Fibroblast of lung (primary cell): ENCODE measurements at regions not wholly inside any gene's neighbourhood (a gene's known extent, or its start where the extent isn't known, plus 50 kb on each side); places are given as distances from the start of the nearest gene placed in this dataset.
A peak's percentile ranks its signal among the peaks of the same experiment; 100 is the strongest.

Experiments used
- DNase-seq, 2 donors: peaks; one replicate each; pipeline versions ENCODE4 v3.0.0 to v3.0.0-alpha.2; 2010; ENCODE audit warnings: low read depth in 2 of 2
- H2AFZ ChIP-seq: 2 replicates; pipeline ENCODE4 v1.5.1; 2012; ENCODE audit warnings: low read length, control low read depth, inconsistent platforms
- H3K27ac ChIP-seq: 2 replicates; pipeline ENCODE4 v1.5.1; 2011; ENCODE audit warnings: low read length, control low read depth; ENCODE audit not compliant: insufficient read depth
- H3K27me3 ChIP-seq: 2 replicates; pipeline ENCODE4 v1.5.1; 2011; ENCODE audit warnings: mild to moderate bottlenecking, low read length; ENCODE audit not compliant: control insufficient read depth, insufficient read depth
- H3K36me3 ChIP-seq: 2 replicates; pipeline ENCODE4 v1.5.1; 2011; ENCODE audit warnings: low read length; ENCODE audit not compliant: control insufficient read depth, insufficient read depth
- H3K4me1 ChIP-seq: 2 replicates; pipeline ENCODE4 v1.5.1; 2011; ENCODE audit warnings: low read length; ENCODE audit not compliant: control insufficient read depth, insufficient read depth; ENCODE audit errors: extremely low read depth
- H3K4me2 ChIP-seq: 2 replicates; pipeline ENCODE4 v1.5.1; 2011; ENCODE audit warnings: low read length, control low read depth; ENCODE audit not compliant: insufficient read depth; ENCODE audit errors: extremely low read depth
- H3K4me3 ChIP-seq, 4 experiments: fragments of 200-600 bp in 1 of 4; sonication (generic) in 1 of 4; replicated peaks in 1 of 4; 2 replicates each; pipeline ENCODE4 v1.5.1; 2011 to 2016; ENCODE audit warnings: low read length in 4 of 4, low read depth in 3 of 4, mild to moderate bottlenecking in 3 of 4, control low read depth in 2 of 4, inconsistent platforms in 1 of 4, mixed read lengths in 1 of 4; ENCODE audit not compliant: insufficient read depth in 1 of 4; ENCODE audit errors: control extremely low read depth in 1 of 4
- H3K79me2 ChIP-seq: 2 replicates; pipeline ENCODE4 v1.5.1; 2012; ENCODE audit warnings: mild to moderate bottlenecking, low read length, inconsistent platforms; ENCODE audit not compliant: control insufficient read depth, insufficient read depth
- H3K9ac ChIP-seq: 2 replicates; pipeline ENCODE4 v1.5.1; 2011; ENCODE audit warnings: mild to moderate bottlenecking, low read length, control low read depth; ENCODE audit not compliant: insufficient read depth
- H3K9me3 ChIP-seq: 2 replicates; pipeline ENCODE4 v1.5.1; 2012; ENCODE audit warnings: low read depth, low read length; ENCODE audit not compliant: control insufficient read depth, insufficient read depth
- H4K20me1 ChIP-seq: 2 replicates; pipeline ENCODE4 v1.5.1; 2011; ENCODE audit warnings: low read length; ENCODE audit not compliant: control insufficient read depth, insufficient read depth; ENCODE audit errors: extremely low read depth
- CTCF ChIP-seq, 2 donors: IDR thresholded peaks in 1 of 2; conservative IDR thresholded peaks in 1 of 2; 1 replicate in 1 of 2; 2 replicates in 1 of 2; pipeline ENCODE4 v1.5.1; 2011 to 2012; ENCODE audit warnings: low read length in 2 of 2, control low read depth in 1 of 2, inconsistent platforms in 1 of 2, low read depth in 1 of 2, mild to moderate bottlenecking in 1 of 2
- EZH2 ChIP-seq: IDR thresholded peaks from 2 replicates; pipeline ENCODE4 v1.5.1; 2012; ENCODE audit warnings: low read length, control low read depth, mild to moderate bottlenecking; ENCODE audit errors: missing control alignments

GRCh38 chr6:140732155-140732554 lies 1357.7 kb upstream of the CITED2 start:
- no peak for TF ChIP-seq CTCF (conservative IDR thresholded peaks at IDR 0.05 in 1 of 2, IDR thresholded peaks at IDR 0.05 in 1 of 2; ENCODE audit: low read depth in 1 of 2, low read length in 2 of 2)
- no peak for TF ChIP-seq EZH2
- H3K27ac ChIP-seq = no peak overlapping the region

GRCh38 chr6:140731741-140732140 lies 1357.3 kb upstream of the CITED2 start:
- no peaks in the 10 kb centered on the region for H3K9me3 ChIP-seq
- no peaks in the 10 kb centered on the region for H3K36me3 ChIP-seq
- no peak overlapping the region for H3K9ac ChIP-seq
- H3K4me3 ChIP-seq = no peak overlapping the region
- H3K4me2 ChIP-seq = no peak overlapping the region
- no peaks in the 10 kb centered on the region for H3K79me2 ChIP-seq
- peak in 1 of 2 donors; percentile 7 for DNase-seq
- no peak overlapping the region for H2AFZ ChIP-seq
- TF ChIP-seq EZH2 (no peak), CTCF (conservative IDR thresholded peaks at IDR 0.05 in 1 of 2, IDR thresholded peaks at IDR 0.05 in 1 of 2; ENCODE audit: low read depth in 1 of 2, low read length in 2 of 2) (no peak)
- H3K27ac ChIP-seq = no peak overlapping the region
- no peaks in the 10 kb centered on the region for H4K20me1 ChIP-seq
- no peaks in the 10 kb centered on the region for H3K27me3 ChIP-seq
- no peaks in the 10 kb centered on the region for H3K4me1 ChIP-seq

More at GRCh38 chr6:140732155-140732554, 1357.7 kb upstream of the CITED2 start:
- Histone ChIP-seq H3K4me3 (no peak overlapping the region), H3K79me2 (no peaks in the 10 kb centered on the region), H2AFZ (no peak overlapping the region), H3K27me3 (no peaks in the 10 kb centered on the region), H4K20me1 (no peaks in the 10 kb centered on the region), H3K36me3 (no peaks in the 10 kb centered on the region), H3K4me1 (no peaks in the 10 kb centered on the region), H3K9me3 (no peaks in the 10 kb centered on the region), H3K4me2 (no peak overlapping the region), H3K9ac (no peak overlapping the region)
- DNase-seq = peak in 1 of 2 donors; percentile 17

GRCh38 chr6:140729521-140729920 lies 1355.1 kb upstream of the CITED2 start:
- no peak overlapping the region for H3K4me2 ChIP-seq
- DNase-seq = no peak
- no peak overlapping the region for H3K9ac ChIP-seq
- H3K36me3 ChIP-seq = no peaks in the 10 kb centered on the region
- H3K79me2 ChIP-seq = no peaks in the 10 kb centered on the region
- H4K20me1 ChIP-seq = no peaks in the 10 kb centered on the region
- no peaks in the 10 kb centered on the region for H3K9me3 ChIP-seq
- TF ChIP-seq EZH2 (no peak), CTCF (conservative IDR thresholded peaks at IDR 0.05 in 1 of 2, IDR thresholded peaks at IDR 0.05 in 1 of 2; ENCODE audit: low read depth in 1 of 2, low read length in 2 of 2) (no peak)
- no peak overlapping the region for H3K4me3 ChIP-seq
- H3K27me3 ChIP-seq = no peaks in the 10 kb centered on the region
- no peaks in the 10 kb centered on the region for H3K4me1 ChIP-seq
- no peak overlapping the region for H2AFZ ChIP-seq
- no peak overlapping the region for H3K27ac ChIP-seq
